ENCODE measurements at regions not wholly inside any gene's neighbourhood (a gene's known extent, or its start where the extent isn't known, plus 50 kb on each side); places are given as distances from the start of the nearest gene placed in this dataset.

GRCh38 chr1:76725864-76726619 lies 141.2 kb upstream of the ST6GALNAC5 start:
- DNase-seq (ENCODE audit: low spot score), result no peak
- 77% methylated on average over 5 of the region's 5 CpGs for whole genome bisulfite sequencing (ENCODE audit: low lambda C conversion rate, missing lambda C conversion rate)

GRCh38 chr1:76727520-76727919 lies 139.8 kb upstream of the ST6GALNAC5 start:
- Histone ChIP-seq H3K9me3 (ENCODE audit: low read depth) (no peaks in the 10 kb centered on the region), H3K27ac (no peak overlapping the region), H3K27me3 (no peaks in the 10 kb centered on the region), H2AFZ (no peak overlapping the region), H3K79me2 (no peaks in the 10 kb centered on the region), H4K20me1 (ENCODE audit: insufficient read depth, poor library complexity, severe bottlenecking) (no peaks in the 10 kb centered on the region), H3K9me2 (replicated peaks; ENCODE audit: insufficient read depth) (no peaks in the 10 kb centered on the region), H3K36me3 (replicated peaks; ENCODE audit: insufficient read depth, low read depth) (no peaks in the 10 kb centered on the region), H3K4me2 (no peak overlapping the region), H3K4me3 (no peak overlapping the region), H3K4me1 (ENCODE audit: insufficient read depth) (no peaks in the 10 kb centered on the region)
- TF ChIP-seq CTCF (IDR thresholded peaks at IDR 0.05; ENCODE audit: poor library complexity) (no peak), EZH2phosphoT487 (IDR thresholded peaks at IDR 0.05; ENCODE audit: low read depth, severe bottlenecking, unreplicated experiment) (no peak), EZH2 (IDR thresholded peaks at IDR 0.05; ENCODE audit: borderline replicate concordance) (no peak)
- DNase-seq (ENCODE audit: low spot score), result no peak

More at GRCh38 chr1:76725864-76726619, 141.2 kb upstream of the ST6GALNAC5 start:
- no peaks in the 10 kb centered on the region for H3K27me3 ChIP-seq
- no peaks in the 10 kb centered on the region for H3K4me1 ChIP-seq (ENCODE audit: insufficient read depth)
- H3K27ac ChIP-seq, result peak overlapping the region; percentile 10
- H3K4me3 ChIP-seq, result no peak overlapping the region
- no peaks in the 10 kb centered on the region for H3K36me3 ChIP-seq (replicated peaks; ENCODE audit: insufficient read depth, low read depth)
- no peaks in the 10 kb centered on the region for H4K20me1 ChIP-seq (ENCODE audit: insufficient read depth, poor library complexity, severe bottlenecking)
- no peaks in the 10 kb centered on the region for H3K79me2 ChIP-seq
- H2AFZ ChIP-seq, result peak overlapping the region; percentile 26
- H3K4me2 ChIP-seq, result no peak overlapping the region
- no peaks in the 10 kb centered on the region for H3K9me3 ChIP-seq (ENCODE audit: low read depth)
- TF ChIP-seq EZH2 (IDR thresholded peaks at IDR 0.05; ENCODE audit: borderline replicate concordance) (no peak), CTCF (IDR thresholded peaks at IDR 0.05; ENCODE audit: poor library complexity) (no peak), EZH2phosphoT487 (IDR thresholded peaks at IDR 0.05; ENCODE audit: low read depth, severe bottlenecking, unreplicated experiment) (no peak)
- no peaks in the 10 kb centered on the region for H3K9me2 ChIP-seq (replicated peaks; ENCODE audit: insufficient read depth)

GRCh38 chr1:76729142-76729541 lies 138.1 kb upstream of the ST6GALNAC5 start:
- no peak for DNase-seq (ENCODE audit: low spot score)
- Histone ChIP-seq H2AFZ (no peak overlapping the region), H3K9me3 (ENCODE audit: low read depth) (no peaks in the 10 kb centered on the region), H3K79me2 (no peaks in the 10 kb centered on the region), H3K27ac (no peak overlapping the region), H3K4me2 (no peak overlapping the region), H4K20me1 (ENCODE audit: insufficient read depth, poor library complexity, severe bottlenecking) (no peaks in the 10 kb centered on the region), H3K36me3 (replicated peaks; ENCODE audit: insufficient read depth, low read depth) (no peaks in the 10 kb centered on the region), H3K4me3 (no peak overlapping the region), H3K9me2 (replicated peaks; ENCODE audit: insufficient read depth) (no peaks in the 10 kb centered on the region), H3K27me3 (no peaks in the 10 kb centered on the region), H3K4me1 (ENCODE audit: insufficient read depth) (no peaks in the 10 kb centered on the region)
- TF ChIP-seq EZH2phosphoT487 (IDR thresholded peaks at IDR 0.05; ENCODE audit: low read depth, severe bottlenecking, unreplicated experiment) (no peak), CTCF (IDR thresholded peaks at IDR 0.05; ENCODE audit: poor library complexity) (no peak), EZH2 (IDR thresholded peaks at IDR 0.05; ENCODE audit: borderline replicate concordance) (no peak)
- 91% methylated on average over 3 of the region's 3 CpGs for WGBS (ENCODE audit: low lambda C conversion rate, missing lambda C conversion rate)
